ENCODE measurements at regions not wholly inside any gene's neighbourhood (a gene's known extent, or its start where the extent isn't known, plus 50 kb on each side); places are given as distances from the start of the nearest gene placed in this dataset.

GRCh38 chr20:7627734-7628663, 312.3 kb downstream of the HAO1 start:
- no peaks in the 10 kb centered on the region for H3K79me2 ChIP-seq (ENCODE audit: control insufficient read depth, insufficient read depth, low read length)
- peak overlapping the region; percentile 14 for H3K4me2 ChIP-seq (ENCODE audit: control insufficient read depth, extremely low read depth, insufficient read depth, low read depth, low read length)
- H3K9me1 ChIP-seq (ENCODE audit: control insufficient read depth, extremely low read depth, insufficient read depth, low read length), result no peaks in the 10 kb centered on the region
- dilution Hi-C loops (cut with MboI; ENCODE audit: extremely low pct_ligation_motif_present, low sequenced_read_pairs), result no loop called here
- H3K36me3 ChIP-seq (ENCODE audit: control insufficient read depth in 2 of 2, extremely low read depth in 1 of 2, insufficient read depth in 2 of 2, low read length in 2 of 2), result no peaks in the 10 kb centered on the region
- DNase-seq (ENCODE audit: low read depth, low spot score) (peak; percentile 28), FAIRE-seq (peak; percentile 69)
- no peak overlapping the region for H2AFZ ChIP-seq (ENCODE audit: control insufficient read depth, low read length)
- TF ChIP-seq EZH2 (IDR thresholded peaks at IDR 0.05; ENCODE audit: low read length), result no peak
- TF ChIP-seq CTCF (optimal IDR thresholded peaks at IDR 0.05 in 1 of 3, IDR thresholded peaks at IDR 0.05 in 1 of 3, conservative IDR thresholded peaks at IDR 0.05 in 1 of 3; ENCODE audit: extremely low read depth in 1 of 3, insufficient read depth in 2 of 3, low read length in 3 of 3), result no peak
- no peak overlapping the region for H3K4me3 ChIP-seq (ENCODE audit: control insufficient read depth in 2 of 3, extremely low read depth in 1 of 3, insufficient read depth in 2 of 3, low read depth in 1 of 3, low read length in 3 of 3)
- H3K27ac ChIP-seq (ENCODE audit: control insufficient read depth, insufficient read depth, low read length), result peak overlapping the region; percentile 68
- H3K27me3 ChIP-seq (ENCODE audit: control insufficient read depth, extremely low read depth, insufficient read depth, low read length), result no peaks in the 10 kb centered on the region
- no peaks in the 10 kb centered on the region for H3K9me3 ChIP-seq (ENCODE audit: control insufficient read depth, low read depth, low read length)
- H4K20me1 ChIP-seq (ENCODE audit: control insufficient read depth, extremely low read depth, insufficient read depth, low read length), result no peaks in the 10 kb centered on the region
- peak overlapping the region; percentile 13 for H3K9ac ChIP-seq (ENCODE audit: control insufficient read depth, extremely low read depth, insufficient read depth, low read length)
- peaks cover 18% of the 10 kb centered on the region for H3K4me1 ChIP-seq (ENCODE audit: control insufficient read depth, extremely low read depth, insufficient read depth, low read length)

- H2AFZ ChIP-seq (ENCODE audit: control insufficient read depth, low read length), result no peak overlapping the region
- H3K79me2 ChIP-seq (ENCODE audit: control insufficient read depth, insufficient read depth, low read length), result no peaks in the 10 kb centered on the region
- no peak overlapping the region for H3K9ac ChIP-seq (ENCODE audit: control insufficient read depth, extremely low read depth, insufficient read depth, low read length)
- no peaks in the 10 kb centered on the region for H3K36me3 ChIP-seq (ENCODE audit: control insufficient read depth in 2 of 2, extremely low read depth in 1 of 2, insufficient read depth in 2 of 2, low read length in 2 of 2)
- TF ChIP-seq CTCF (optimal IDR thresholded peaks at IDR 0.05 in 1 of 3, IDR thresholded peaks at IDR 0.05 in 1 of 3, conservative IDR thresholded peaks at IDR 0.05 in 1 of 3; ENCODE audit: extremely low read depth in 1 of 3, insufficient read depth in 2 of 3, low read length in 3 of 3) (no peak), EZH2 (IDR thresholded peaks at IDR 0.05; ENCODE audit: low read length) (no peak)
- H3K4me2 ChIP-seq (ENCODE audit: control insufficient read depth, extremely low read depth, insufficient read depth, low read depth, low read length), result no peak overlapping the region
- H3K9me1 ChIP-seq (ENCODE audit: control insufficient read depth, extremely low read depth, insufficient read depth, low read length), result no peaks in the 10 kb centered on the region
- peaks cover 18% of the 10 kb centered on the region for H3K4me1 ChIP-seq (ENCODE audit: control insufficient read depth, extremely low read depth, insufficient read depth, low read length)
- H4K20me1 ChIP-seq (ENCODE audit: control insufficient read depth, extremely low read depth, insufficient read depth, low read length), result no peaks in the 10 kb centered on the region
- H3K27me3 ChIP-seq (ENCODE audit: control insufficient read depth, extremely low read depth, insufficient read depth, low read length), result no peaks in the 10 kb centered on the region
- H3K4me3 ChIP-seq (ENCODE audit: control insufficient read depth in 2 of 3, extremely low read depth in 1 of 3, insufficient read depth in 2 of 3, low read depth in 1 of 3, low read length in 3 of 3), result no peak overlapping the region
- DNase-seq (ENCODE audit: low read depth, low spot score) (no peak), FAIRE-seq (no peak)
- H3K9me3 ChIP-seq (ENCODE audit: control insufficient read depth, low read depth, low read length), result no peaks in the 10 kb centered on the region
- dilution Hi-C loops (cut with MboI; ENCODE audit: extremely low pct_ligation_motif_present, low sequenced_read_pairs), result no loop called here
- H3K27ac ChIP-seq (ENCODE audit: control insufficient read depth, insufficient read depth, low read length), result no peak overlapping the region
Measured at GRCh38 chr20:7629880-7630279, 310.4 kb downstream of the HAO1 start.

All from keratinocyte (primary cell).